D721Med (cell line): ENCODE measurements at regions not wholly inside any gene's neighbourhood (a gene's known extent, or its start where the extent isn't known, plus 50 kb on each side); places are given as distances from the start of the nearest gene placed in this dataset.

Experiments
- DNase-seq: peaks from one replicate; pipeline ENCODE4 v3.0.0; 2011; ENCODE audit warnings: low spot score; ENCODE audit not compliant: insufficient read length
- FAIRE-seq: peaks from 2 replicates; lab custom pipeline; 2011; peaks lifted over from hg19 to GRCh38; lab: Jason Lieb, UNC
- CTCF ChIP-seq: IDR thresholded peaks from 2 replicates; pipeline ENCODE4 v1.5.1; 2012; ENCODE audit warnings: mild to moderate bottlenecking, control low read depth; ENCODE audit not compliant: insufficient read depth; ENCODE audit errors: missing control alignments

- TF ChIP-seq CTCF, result no peak
- FAIRE-seq (peak; percentile 44), DNase-seq (no peak)
Observed at GRCh38 chr3:35968043-35968622, 328.8 kb downstream of the ARPP21 start.

GRCh38 chr3:35969406-35969805, 330.1 kb downstream of the ARPP21 start:
- DNase-seq, result no peak
- TF ChIP-seq CTCF, result no peak
- no peak for FAIRE-seq

- TF ChIP-seq CTCF, result no peak
- DNase-seq (no peak), FAIRE-seq (peak; percentile 56)
Observed at GRCh38 chr3:35970793-35971192, 331.5 kb downstream of the ARPP21 start.

GRCh38 chr3:35971686-35972085, 332.4 kb downstream of the ARPP21 start:
- no peak for DNase-seq
- no peak for FAIRE-seq
- no peak for TF ChIP-seq CTCF

- no peak for FAIRE-seq
- no peak for TF ChIP-seq CTCF
- DNase-seq, result no peak
Observed at GRCh38 chr3:35974872-35975271, 335.5 kb downstream of the ARPP21 start.

GRCh38 chr3:35986161-35986560, 346.8 kb downstream of the ARPP21 start:
- TF ChIP-seq CTCF, result no peak
- DNase-seq (no peak), FAIRE-seq (no peak)

GRCh38 chr3:35987386-35987785, 348.1 kb downstream of the ARPP21 start:
- no peak for FAIRE-seq
- TF ChIP-seq CTCF, result no peak
- no peak for DNase-seq
